GM19468 (cell line): ENCODE measurements at regions not wholly inside any gene's neighbourhood (a gene's known extent, or its start where the extent isn't known, plus 50 kb on each side); places are given as distances from the start of the nearest gene placed in this dataset.

ENCODE experiments used
- ATAC-seq: cut with Tn5 transposase; IDR thresholded peaks from one replicate; pipeline ENCODE4 v1.9.1; 2021; ENCODE audit warnings: mild to moderate bottlenecking, moderate library complexity, moderate number of reproducible peaks; ENCODE audit not compliant: unreplicated experiment; ENCODE audit errors: extremely low read depth

- no peak for ATAC-seq
Observed at GRCh38 chr3:177425042-177425441, 227.8 kb upstream of the TBL1XR1 start.

- ATAC-seq: no peak
Observed at GRCh38 chr3:177426106-177426877, 229.0 kb upstream of the TBL1XR1 start.

- peak; percentile 100 for ATAC-seq
Observed at GRCh38 chr3:177426878-177427495, 229.7 kb upstream of the TBL1XR1 start.

- ATAC-seq: no peak
Observed at GRCh38 chr3:177427540-177427939, 230.3 kb upstream of the TBL1XR1 start.

- ATAC-seq: no peak
Observed at GRCh38 chr3:177429079-177429478, 231.8 kb upstream of the TBL1XR1 start.

- ATAC-seq: no peak
Observed at GRCh38 chr3:177429771-177430170, 232.5 kb upstream of the TBL1XR1 start.

GRCh38 chr3:177430653-177431052 is 233.4 kb upstream of the TBL1XR1 start:
- no peak for ATAC-seq

GRCh38 chr3:177431525-177432176 is 234.4 kb upstream of the TBL1XR1 start:
- no peak for ATAC-seq

- no peak for ATAC-seq
Observed at GRCh38 chr3:177435301-177435700, 238.0 kb upstream of the TBL1XR1 start.

GRCh38 chr3:177437513-177438337 is 240.4 kb upstream of the TBL1XR1 start:
- ATAC-seq: no peak

GRCh38 chr3:177438596-177439220 is 241.4 kb upstream of the TBL1XR1 start:
- ATAC-seq: no peak

GRCh38 chr3:177439694-177440269 is 242.5 kb upstream of the TBL1XR1 start:
- ATAC-seq: no peak

GRCh38 chr3:177440456-177441104 is 243.3 kb upstream of the TBL1XR1 start:
- no peak for ATAC-seq

- ATAC-seq: no peak
Observed at GRCh38 chr3:177441276-177441812, 244.1 kb upstream of the TBL1XR1 start.

- peak; percentile 99 for ATAC-seq
Observed at GRCh38 chr3:177441813-177442646, 244.7 kb upstream of the TBL1XR1 start.

- ATAC-seq: no peak
Observed at GRCh38 chr3:177443469-177443868, 246.2 kb upstream of the TBL1XR1 start.

GRCh38 chr3:177444696-177445095 is 247.4 kb upstream of the TBL1XR1 start:
- no peak for ATAC-seq

- no peak for ATAC-seq
Observed at GRCh38 chr3:177445549-177445948, 248.3 kb upstream of the TBL1XR1 start.
